CD4-positive, alpha-beta T cell (primary cell): ENCODE measurements at regions not wholly inside any gene's neighbourhood (a gene's known extent, or its start where the extent isn't known, plus 50 kb on each side); places are given as distances from the start of the nearest gene placed in this dataset.
"Not testable (repeated sequence)": the region's sequence is repeated elsewhere in the genome, so short reads cannot be mapped to it uniquely, and the experiment has no call there.

Source experiments
- ATAC-seq: fragments of 200-7000 bp; cut with Tn5 transposase; one replicate; pipeline ENCODE4 v1.10.0; 2022; ENCODE audit warnings: mild to moderate bottlenecking; ENCODE audit not compliant: poor library complexity
- CTCF ChIA-PET: fragments of 350-600 bp; sonication (Branson Sonifier 250); formaldehyde crosslinking; loops from one replicate; lab custom pipeline; 2021; ENCODE audit warnings: antibody characterized with exemption, inconsistent platforms; lab: Charles Lee
- POLR2A ChIA-PET: fragments of 350-600 bp; sonication (Branson Sonifier 250); formaldehyde crosslinking; loops from one replicate; lab custom pipeline; 2021; ENCODE audit warnings: antibody characterized with exemption, inconsistent platforms; lab: Charles Lee
- DNase-seq, 14 experiments: peaks; one replicate each; pipeline ENCODE4 v3.0.0-alpha.2; 2013 to 2020; ENCODE audit warnings: mixed read lengths in 2 of 14
- H3K27ac ChIP-seq, 2 donors: one replicate each; pipeline versions ENCODE4 v1.5.1 to v1.7.0; 2013; ENCODE audit warnings: low read length in 2 of 2, low read depth in 1 of 2, mild to moderate bottlenecking in 1 of 2
- H3K27me3 ChIP-seq, 2 experiments: 1 replicate in 1 of 2; 2 replicates in 1 of 2; pipeline versions ENCODE4 v1.6.1 to v1.7.0; 2013; ENCODE audit warnings: low read length in 2 of 2, control low read depth in 1 of 2, mild to moderate bottlenecking in 1 of 2, moderate library complexity in 1 of 2; ENCODE audit not compliant: insufficient read depth in 2 of 2, control insufficient read depth in 1 of 2
- H3K36me3 ChIP-seq: one replicate; pipeline ENCODE4 v1.6.1; 2013; ENCODE audit warnings: low read length, control low read depth; ENCODE audit not compliant: insufficient read depth
- H3K4me1 ChIP-seq: one replicate; pipeline ENCODE4 v1.6.1; 2013; ENCODE audit warnings: low read length, control low read depth; ENCODE audit not compliant: insufficient read depth
- H3K4me3 ChIP-seq: one replicate; pipeline ENCODE4 v1.5.1; 2013; ENCODE audit warnings: mild to moderate bottlenecking, low read length, moderate library complexity
- H3K9me3 ChIP-seq, 2 experiments: 1 replicate in 1 of 2; 2 replicates in 1 of 2; pipeline versions ENCODE4 v1.6.1 to v1.7.0; 2013; ENCODE audit warnings: low read length in 2 of 2, mild to moderate bottlenecking in 2 of 2, control low read depth in 1 of 2, moderate library complexity in 1 of 2; ENCODE audit not compliant: control insufficient read depth in 1 of 2, insufficient read depth in 1 of 2
- H3K27ac Mint-ChIP-seq: one replicate; pipeline ENCODE4 v1.8.0; 2020; ENCODE audit warnings: mixed read lengths
- H3K27me3 Mint-ChIP-seq: one replicate; pipeline ENCODE4 v1.8.0; 2021; ENCODE audit warnings: mixed read lengths
- H3K36me3 Mint-ChIP-seq: one replicate; pipeline ENCODE4 v1.8.0; 2021; ENCODE audit warnings: low read depth, mixed read lengths
- H3K4me1 Mint-ChIP-seq: one replicate; pipeline ENCODE4 v1.8.0; 2021; ENCODE audit warnings: low read depth, mixed read lengths
- H3K4me3 Mint-ChIP-seq: one replicate; pipeline ENCODE4 v1.8.0; 2020; ENCODE audit warnings: mild to moderate bottlenecking, mixed read lengths
- H3K9me3 Mint-ChIP-seq: one replicate; pipeline ENCODE4 v1.8.0; 2020; ENCODE audit warnings: mixed read lengths
- intact Hi-C, 2 experiments: fragments of 100-400 bp; cut with DNase I in 1 of 2; cut with micrococcal nuclease in 1 of 2; formaldehyde crosslinking; loops; one replicate each; pipeline versions ENCODE4 v1.15.1 to v1.9.0; 2023 to 2025; cut with DNase I, micrococcal nuclease
- TF ChIP-seq, protein P1 (sequence below): fragments of 200-600 bp; IDR thresholded peaks from one replicate; pipeline ENCODE4 v1.8.0; 2022; ENCODE audit warnings: antibody characterized with exemption, mild to moderate bottlenecking

DNA sequence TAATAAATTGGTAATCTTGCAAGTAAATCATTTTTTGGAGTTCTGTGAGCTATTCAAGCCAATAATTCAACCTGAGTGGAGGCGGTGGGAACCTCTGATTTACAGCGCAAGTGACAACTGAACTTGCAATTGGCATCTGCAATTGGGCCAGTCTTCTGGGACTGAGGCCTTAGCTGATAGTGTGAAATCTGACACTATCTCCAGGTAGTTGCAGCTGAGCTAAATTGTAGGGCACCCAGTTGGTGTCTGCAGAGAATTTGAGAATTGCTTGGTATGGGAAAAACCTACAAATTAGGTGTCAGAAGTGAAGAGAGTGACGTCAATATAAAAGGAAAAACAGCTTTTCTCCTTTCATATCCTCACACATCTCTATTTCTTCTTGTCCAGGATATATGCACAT lies 1633.6 kb upstream of the GOT2 start:
- H3K4me3 Mint-ChIP-seq = no peak overlapping the region
- Histone ChIP-seq H3K27ac (no peak overlapping the region), H3K4me1 (no peaks in the 10 kb centered on the region), H3K4me3 (no peak overlapping the region), H3K36me3 (no peaks in the 10 kb centered on the region), H3K9me3 (peaks cover 7% of the 10 kb centered on the region in 2 experiments), H3K27me3 (no peaks in the 10 kb centered on the region)
- intact Hi-C loops = no loop called here
- DNase-seq = no peak
- H3K9me3 Mint-ChIP-seq = peaks cover 15% of the 10 kb centered on the region
- ChIA-PET CTCF (no interaction called here), POLR2A (no interaction called here)
- H3K4me1 Mint-ChIP-seq = no peaks in the 10 kb centered on the region
- no peak overlapping the region for H3K27ac Mint-ChIP-seq
- no peak for ATAC-seq
- TF ChIP-seq, protein P1, sequence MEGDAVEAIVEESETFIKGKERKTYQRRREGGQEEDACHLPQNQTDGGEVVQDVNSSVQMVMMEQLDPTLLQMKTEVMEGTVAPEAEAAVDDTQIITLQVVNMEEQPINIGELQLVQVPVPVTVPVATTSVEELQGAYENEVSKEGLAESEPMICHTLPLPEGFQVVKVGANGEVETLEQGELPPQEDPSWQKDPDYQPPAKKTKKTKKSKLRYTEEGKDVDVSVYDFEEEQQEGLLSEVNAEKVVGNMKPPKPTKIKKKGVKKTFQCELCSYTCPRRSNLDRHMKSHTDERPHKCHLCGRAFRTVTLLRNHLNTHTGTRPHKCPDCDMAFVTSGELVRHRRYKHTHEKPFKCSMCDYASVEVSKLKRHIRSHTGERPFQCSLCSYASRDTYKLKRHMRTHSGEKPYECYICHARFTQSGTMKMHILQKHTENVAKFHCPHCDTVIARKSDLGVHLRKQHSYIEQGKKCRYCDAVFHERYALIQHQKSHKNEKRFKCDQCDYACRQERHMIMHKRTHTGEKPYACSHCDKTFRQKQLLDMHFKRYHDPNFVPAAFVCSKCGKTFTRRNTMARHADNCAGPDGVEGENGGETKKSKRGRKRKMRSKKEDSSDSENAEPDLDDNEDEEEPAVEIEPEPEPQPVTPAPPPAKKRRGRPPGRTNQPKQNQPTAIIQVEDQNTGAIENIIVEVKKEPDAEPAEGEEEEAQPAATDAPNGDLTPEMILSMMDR = no peak
- H3K27me3 Mint-ChIP-seq = no peaks in the 10 kb centered on the region
- no peaks in the 10 kb centered on the region for H3K36me3 Mint-ChIP-seq

- TF ChIP-seq, protein P1 = no peak
- Mint-ChIP-seq H3K4me3 (no peak overlapping the region), H3K4me1 (no peaks in the 10 kb centered on the region), H3K27me3 (no peaks in the 10 kb centered on the region), H3K36me3 (no peaks in the 10 kb centered on the region), H3K9me3 (peaks cover 11% of the 10 kb centered on the region), H3K27ac (no peak overlapping the region)
- intact Hi-C loops = no loop called here
- Histone ChIP-seq H3K4me1 (no peaks in the 10 kb centered on the region), H3K27ac (no peak overlapping the region), H3K9me3 (peaks cover 0 to 16% of the 10 kb centered on the region in 2 experiments), H3K4me3 (no peak overlapping the region), H3K27me3 (no peaks in the 10 kb centered on the region), H3K36me3 (no peaks in the 10 kb centered on the region)
- ChIA-PET POLR2A (no interaction called here), CTCF (no interaction called here)
- ATAC-seq (no peak), DNase-seq (no peak)
Measured at GRCh38 chr16:60363566-60363965, 1629.5 kb upstream of the GOT2 start.

DNA sequence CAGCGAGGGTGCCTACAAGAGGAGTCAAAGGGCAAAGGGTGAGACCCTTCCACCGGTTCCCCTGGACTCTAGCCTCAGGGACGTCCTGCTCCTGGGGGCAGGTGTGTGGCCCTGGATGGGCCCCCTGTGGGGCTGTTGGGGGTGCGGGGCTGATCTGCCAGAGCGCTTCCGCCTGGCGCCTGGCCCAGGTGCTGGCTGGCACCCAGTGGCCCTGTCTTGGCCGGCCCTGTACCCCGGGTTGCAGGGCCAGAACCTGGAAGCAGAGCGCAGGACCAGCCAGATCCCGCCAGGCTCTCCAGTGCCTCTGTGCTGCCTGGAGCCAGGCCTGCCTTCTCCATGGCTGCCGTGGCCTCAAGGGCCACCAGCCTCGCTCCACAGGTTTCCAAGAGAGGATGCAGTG lies 1625.8 kb upstream of the GOT2 start:
- peaks cover 0 to 27% of the 10 kb centered on the region in 2 experiments for H3K9me3 ChIP-seq
- H3K4me3 Mint-ChIP-seq, H3K36me3 Mint-ChIP-seq, H3K27ac ChIP-seq, H3K4me1 ChIP-seq, intact Hi-C loops, H3K9me3 Mint-ChIP-seq, H3K27me3 Mint-ChIP-seq, H3K4me3 ChIP-seq, H3K4me1 Mint-ChIP-seq, CTCF ChIA-PET, H3K36me3 ChIP-seq, DNase-seq, H3K27me3 ChIP-seq, ATAC-seq, H3K27ac Mint-ChIP-seq, POLR2A ChIA-PET: not testable (repeated sequence)

DNA sequence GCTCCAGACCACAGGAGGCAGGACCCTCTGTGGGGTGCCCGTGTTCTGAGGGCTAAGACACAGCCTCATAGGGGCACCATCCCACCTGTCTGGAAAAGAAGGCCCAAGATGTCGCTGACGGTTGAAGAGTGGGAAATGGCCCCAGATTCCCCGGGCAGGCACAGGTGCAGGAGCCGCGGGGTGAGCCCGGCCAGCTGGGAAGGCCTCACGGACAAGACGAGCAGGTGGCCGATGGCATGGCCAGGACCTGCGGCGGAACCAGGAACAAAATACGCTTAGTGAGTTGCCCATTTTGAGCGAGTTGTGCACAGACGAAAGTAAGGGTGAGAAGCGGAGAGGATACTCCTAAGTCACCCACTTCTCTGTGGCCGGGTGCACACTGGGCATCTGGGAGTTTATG lies 1625.3 kb upstream of the GOT2 start:
- H3K36me3 Mint-ChIP-seq, H3K27ac Mint-ChIP-seq, CTCF ChIA-PET, H3K27ac ChIP-seq, intact Hi-C loops, ATAC-seq, POLR2A ChIA-PET, H3K36me3 ChIP-seq, H3K27me3 Mint-ChIP-seq, H3K9me3 Mint-ChIP-seq, H3K4me3 ChIP-seq, H3K4me1 Mint-ChIP-seq, DNase-seq, H3K27me3 ChIP-seq, H3K4me3 Mint-ChIP-seq, H3K4me1 ChIP-seq: not testable (repeated sequence)
- H3K9me3 ChIP-seq = peaks cover 0 to 27% of the 10 kb centered on the region in 2 experiments

- CTCF ChIA-PET, H3K4me1 Mint-ChIP-seq, intact Hi-C loops, H3K27ac Mint-ChIP-seq, H3K4me1 ChIP-seq, H3K27me3 Mint-ChIP-seq, DNase-seq, H3K27ac ChIP-seq, H3K27me3 ChIP-seq, POLR2A ChIA-PET, H3K36me3 Mint-ChIP-seq, H3K4me3 Mint-ChIP-seq, H3K4me3 ChIP-seq, H3K9me3 Mint-ChIP-seq, ATAC-seq, H3K36me3 ChIP-seq: not testable (repeated sequence)
- H3K9me3 ChIP-seq = peaks cover 0 to 24% of the 10 kb centered on the region in 2 experiments
Measured at GRCh38 chr16:60357876-60358522, 1623.9 kb upstream of the GOT2 start.
